Frontal cortex (tissue), 3 donors: ENCODE measurements at regions not wholly inside any gene's neighbourhood (a gene's known extent, or its start where the extent isn't known, plus 50 kb on each side); places are given as distances from the start of the nearest gene placed in this dataset.

Experiments used
- DNase-seq, 2 donors: peaks; one replicate each; pipeline ENCODE4 v3.0.0; 2012; ENCODE audit warnings: low spot score in 2 of 2
- FAIRE-seq: peaks from 2 replicates; lab custom pipeline; 2012; peaks lifted over from hg19 to GRCh38; lab: Jason Lieb, UNC
- donor health status: control.
- donor health status: control.
- donor health status: control.

DNA sequence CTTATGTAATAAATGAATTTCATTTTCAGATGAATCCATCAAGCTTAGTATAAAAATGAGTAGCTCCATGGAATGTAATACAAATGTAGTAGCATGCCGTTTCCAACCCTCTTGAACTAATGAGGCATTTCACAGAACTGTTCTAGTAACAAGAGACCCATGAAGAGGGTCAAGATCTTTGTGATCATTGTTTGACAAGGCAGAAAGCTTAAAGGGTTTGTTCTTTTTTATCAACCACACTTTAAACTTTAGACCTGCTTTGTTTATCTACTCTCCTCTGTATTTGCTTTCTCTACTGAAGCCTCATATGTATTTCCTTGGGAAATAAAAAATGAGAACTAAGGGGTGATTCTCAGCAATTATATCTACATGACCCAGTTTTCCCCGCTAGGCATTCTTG lies 513.9 kb downstream of the ARAP2 start:
- FAIRE-seq: no peak
- DNase-seq: no peak

DNA sequence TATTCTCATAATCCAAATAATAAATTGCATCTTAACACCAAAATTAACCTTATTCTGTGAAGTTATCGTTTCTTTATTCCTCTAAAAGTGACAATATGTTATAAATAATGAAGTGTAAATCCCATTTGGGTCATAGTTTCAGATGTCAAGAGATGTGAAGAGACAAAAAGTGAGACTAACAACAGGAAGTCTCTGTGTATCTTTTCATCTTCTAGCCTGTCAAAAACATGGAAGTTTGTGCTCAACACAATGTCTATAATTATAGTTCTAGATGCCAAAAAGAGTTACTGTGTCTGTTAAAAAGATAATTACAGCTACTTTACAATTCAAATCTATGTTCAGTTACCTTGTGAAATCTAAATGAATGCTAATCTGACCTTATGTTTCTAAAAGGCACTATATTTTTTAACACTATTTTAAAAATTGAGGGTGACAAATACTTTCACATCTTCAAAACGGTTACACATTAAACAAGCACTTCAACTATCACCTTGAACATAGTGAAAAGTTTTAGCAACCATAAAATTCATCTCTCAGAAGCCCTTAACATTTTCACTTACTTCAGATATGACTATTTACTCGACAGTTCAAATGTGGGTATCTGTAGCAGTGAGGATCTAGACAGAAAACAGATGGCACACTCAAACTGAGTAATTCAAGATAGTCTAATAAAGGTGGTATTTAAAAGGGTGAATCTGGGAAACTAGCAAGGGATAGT lies 509.8 kb downstream of the ARAP2 start:
- no peak for FAIRE-seq
- DNase-seq: no peak

DNA sequence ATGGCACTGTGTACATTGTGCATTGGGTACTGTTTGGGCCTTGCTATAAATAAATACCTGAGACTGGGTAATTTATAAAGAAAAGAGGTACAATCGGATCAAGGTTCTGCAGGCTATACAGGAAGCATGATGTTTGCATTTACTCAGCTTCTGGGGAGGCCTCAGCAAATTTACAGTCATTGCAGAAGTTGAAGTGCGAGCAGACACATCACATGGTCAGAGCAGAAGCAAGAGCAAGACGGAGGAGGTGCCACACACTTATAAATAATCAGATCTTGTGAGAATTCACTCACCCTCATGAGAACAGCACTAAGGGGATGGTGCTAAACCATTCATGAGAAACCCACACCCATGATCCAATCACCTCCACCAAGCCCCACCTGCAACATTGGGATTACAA lies 505.0 kb downstream of the ARAP2 start:
- no peak for DNase-seq
- FAIRE-seq: no peak

DNA sequence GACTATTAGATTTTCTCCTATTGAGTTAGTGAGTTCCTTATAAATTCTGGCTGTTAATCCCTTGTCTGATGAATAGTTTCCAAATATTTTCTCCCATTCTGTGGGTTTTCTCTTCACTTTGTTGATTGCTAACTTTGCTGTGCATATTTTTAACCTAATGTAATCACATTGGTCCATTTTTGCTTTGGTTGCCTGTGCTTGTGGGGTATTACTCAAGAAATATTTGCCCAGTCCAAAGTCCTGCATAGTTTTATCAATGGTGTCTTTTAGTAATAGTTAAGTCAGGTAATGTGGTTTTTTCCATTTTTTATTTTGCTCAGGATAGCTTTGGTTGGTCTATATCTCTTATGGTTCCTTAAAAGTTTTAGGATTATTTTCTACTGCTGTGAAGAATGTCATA lies 490.3 kb downstream of the ARAP2 start:
- FAIRE-seq (no peak), DNase-seq (no peak)

DNA sequence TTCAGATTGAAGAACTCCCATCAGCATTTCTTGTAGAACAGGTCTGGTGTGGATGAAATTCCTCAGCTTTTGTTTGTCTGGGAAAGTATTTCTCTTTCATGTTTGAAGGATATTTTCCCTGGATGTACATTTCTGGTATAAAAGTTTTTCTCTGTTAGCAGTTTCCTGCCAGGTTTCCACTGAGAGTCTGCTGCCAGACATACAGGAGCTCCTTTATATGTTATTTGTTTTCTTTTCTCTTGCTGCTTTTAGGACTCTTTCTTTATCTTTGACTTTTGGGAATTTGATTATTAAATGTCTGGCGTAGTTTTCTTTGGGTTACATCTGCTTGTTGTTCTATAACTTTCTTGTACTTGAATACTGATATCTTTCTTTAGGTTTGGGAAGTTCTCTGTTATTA lies 486.5 kb downstream of the ARAP2 start:
- DNase-seq (no peak), FAIRE-seq (no peak)

DNA sequence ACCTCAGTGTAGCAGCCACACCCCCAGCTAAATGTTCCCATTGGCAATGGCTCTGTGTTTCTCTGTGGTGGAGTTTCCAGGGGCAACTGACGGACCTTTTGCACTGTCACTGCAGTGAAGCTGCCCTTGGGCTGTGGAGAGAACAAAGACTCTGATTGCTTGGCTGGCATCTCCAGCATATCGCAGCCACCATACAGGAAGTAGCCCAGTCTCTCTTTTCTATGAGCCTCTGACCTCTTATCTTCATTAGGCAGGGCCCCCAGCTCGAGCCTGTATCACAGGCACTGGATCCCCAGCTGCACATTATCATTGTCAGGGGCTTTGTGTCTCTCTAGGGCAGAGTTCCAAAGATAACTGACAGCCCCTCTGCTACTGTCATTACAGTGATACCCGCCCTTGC lies 483.5 kb downstream of the ARAP2 start:
- DNase-seq (no peak), FAIRE-seq (no peak)

DNA sequence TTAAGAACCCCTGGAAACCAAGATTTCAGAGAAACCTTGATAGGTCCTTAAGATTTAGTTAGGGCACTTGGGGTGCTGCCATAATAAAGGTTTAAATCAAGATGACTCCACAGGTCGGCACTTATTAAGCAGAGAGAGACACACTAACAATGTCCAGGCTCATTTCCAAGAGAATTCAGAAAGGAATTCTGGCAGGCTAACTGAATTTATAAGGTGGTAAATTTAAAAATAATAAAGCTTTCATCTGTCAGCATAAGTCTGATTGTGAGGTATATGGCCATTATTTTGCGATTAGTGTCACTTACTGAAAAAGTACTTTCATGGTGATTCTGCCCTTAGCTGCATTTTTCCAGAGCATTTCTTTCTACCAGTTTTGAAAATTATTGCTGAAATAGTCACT lies 472.7 kb downstream of the ARAP2 start:
- DNase-seq (no peak), FAIRE-seq (no peak)

DNA sequence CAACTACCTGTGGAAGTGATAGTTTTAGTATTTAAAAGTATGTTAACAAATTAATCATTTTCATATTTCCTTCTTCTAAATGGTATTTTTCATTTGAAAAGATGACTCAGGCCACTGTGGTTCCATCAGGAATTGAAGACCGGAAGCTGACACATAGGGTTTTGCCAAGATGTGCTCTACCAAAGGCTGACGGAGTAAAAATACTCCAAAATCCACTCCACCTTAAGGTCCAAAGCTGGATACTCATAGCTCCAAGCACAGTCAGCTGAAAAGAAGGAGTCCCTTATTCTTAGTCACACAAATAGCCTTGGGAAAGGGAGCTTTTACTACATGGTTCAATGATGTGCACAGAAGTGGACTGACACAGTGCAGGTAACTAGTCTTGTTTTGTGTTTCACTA lies 472.0 kb downstream of the ARAP2 start:
- no peak for DNase-seq
- FAIRE-seq: no peak

DNA sequence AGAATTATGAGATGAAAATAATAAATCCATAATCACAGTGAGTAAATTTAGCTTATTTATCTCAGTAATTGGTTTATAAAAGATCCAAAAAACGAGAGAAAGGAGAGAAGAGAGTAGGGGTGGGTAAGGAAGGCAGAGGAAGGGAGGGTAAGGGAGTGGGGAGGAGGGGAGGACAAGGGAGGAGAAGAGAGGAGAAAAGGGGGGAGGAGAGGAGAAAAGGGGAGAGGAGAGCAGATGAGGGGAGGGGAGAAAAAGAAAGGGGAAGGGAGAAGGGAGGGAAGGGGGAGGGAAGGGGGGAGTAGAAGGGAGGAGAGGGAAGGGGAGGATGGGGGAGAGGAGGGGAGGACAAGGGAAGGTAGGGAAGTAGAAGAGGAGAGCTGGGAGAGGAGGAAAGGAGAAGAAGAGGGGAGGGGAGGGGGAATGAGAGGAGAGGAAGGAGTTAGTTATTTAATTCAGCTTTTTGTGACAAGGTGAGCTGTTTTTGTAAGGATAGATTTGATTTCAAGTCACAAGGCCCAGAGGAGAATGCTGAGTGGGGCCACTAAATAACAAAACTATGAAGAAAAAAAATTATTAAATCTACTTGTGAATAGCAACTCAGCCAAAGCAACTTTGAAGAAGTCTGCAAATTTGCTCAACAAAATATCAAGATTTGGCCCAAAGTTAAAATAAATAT lies 454.3 kb downstream of the ARAP2 start:
- DNase-seq (no peak), FAIRE-seq (no peak)

DNA sequence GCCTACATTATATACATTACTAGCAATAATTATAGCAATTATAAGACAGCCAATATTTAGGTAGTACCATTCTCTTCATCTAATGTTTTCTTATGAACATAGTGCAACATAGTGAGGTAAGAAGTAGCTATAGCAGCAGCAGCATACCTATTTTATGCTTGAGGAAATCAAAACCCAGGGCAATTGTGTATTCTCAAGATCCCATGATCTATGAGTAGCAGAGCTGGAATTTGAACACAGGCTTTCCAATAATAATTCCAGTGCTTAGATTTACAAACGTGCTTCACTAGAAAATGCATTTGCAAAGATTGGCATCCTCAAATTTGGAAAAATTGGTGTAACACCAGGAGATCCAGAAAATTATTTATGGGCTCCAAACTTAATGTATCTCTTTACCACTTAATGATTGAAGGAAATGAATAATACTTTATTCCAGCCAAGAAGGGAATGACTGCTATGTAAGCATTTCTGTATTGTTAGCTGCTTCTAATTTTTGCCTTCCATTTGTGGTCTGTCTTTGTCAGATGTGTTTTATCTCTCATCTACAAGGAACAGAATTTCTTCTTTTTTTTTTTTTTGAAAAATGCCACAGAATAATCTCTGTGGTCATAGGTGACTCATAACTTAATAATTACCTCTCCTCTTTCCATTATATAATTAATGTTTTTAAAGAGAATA lies 451.1 kb downstream of the ARAP2 start:
- DNase-seq (no peak), FAIRE-seq (no peak)

DNA sequence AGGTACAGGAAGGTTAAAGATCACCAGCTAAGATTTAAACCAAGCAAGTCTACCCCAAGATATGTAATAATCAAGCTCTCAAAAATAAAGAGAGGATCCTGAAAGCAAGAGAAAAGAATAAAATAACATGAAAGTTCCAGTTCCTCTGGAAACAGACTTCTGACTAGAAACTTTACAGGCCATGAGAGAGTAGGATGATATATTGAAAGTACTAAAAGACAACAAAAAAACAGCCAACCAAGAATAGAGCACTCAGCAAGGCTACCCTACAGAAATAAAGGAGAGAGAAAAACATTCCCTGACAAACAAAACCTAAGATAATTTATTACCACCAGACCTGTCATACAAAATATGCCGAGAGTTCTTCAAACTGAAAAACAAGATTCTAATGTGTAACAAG lies 450.5 kb downstream of the ARAP2 start:
- no peak for FAIRE-seq
- no peak for DNase-seq

DNA sequence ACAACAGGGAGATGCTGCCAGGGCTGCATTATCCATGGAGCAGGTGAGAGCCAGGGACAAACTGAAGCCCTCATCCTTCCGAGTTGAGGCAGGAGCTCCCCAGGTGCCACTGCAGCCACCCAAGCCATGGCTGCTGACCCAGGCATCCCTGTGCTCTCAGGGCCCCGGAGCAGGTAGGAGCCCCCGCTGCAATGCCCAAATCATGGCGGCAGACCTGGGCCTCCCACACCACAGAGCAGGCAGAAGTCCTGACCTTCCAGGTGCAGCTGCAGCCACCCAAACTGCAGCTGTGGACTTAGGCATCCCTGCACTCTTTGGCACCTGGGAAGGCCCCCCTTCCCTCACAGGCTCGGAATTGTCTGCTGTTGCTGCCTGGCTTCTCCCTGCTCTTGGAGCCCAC lies 443.6 kb downstream of the ARAP2 start:
- no peak for DNase-seq
- no peak for FAIRE-seq

DNA sequence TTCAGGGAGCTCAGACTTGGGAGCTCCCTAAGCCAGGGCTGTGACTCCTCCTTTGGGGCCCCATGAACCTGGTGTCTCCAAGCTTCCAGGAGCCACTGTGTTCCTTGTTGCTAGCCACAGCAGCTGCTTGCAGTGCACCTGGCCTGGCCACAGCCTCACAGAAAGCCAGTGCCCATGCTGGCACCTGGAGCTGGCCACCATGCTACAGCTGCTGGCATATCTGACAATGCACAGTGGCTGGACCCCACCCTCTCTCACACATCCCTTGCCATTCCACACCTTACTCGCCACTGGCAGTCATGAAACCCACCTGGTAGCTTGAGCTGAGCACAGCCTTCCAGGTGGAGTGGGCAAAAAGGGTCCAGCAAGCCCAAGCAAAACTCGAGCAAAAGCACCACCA lies 441.7 kb downstream of the ARAP2 start:
- no peak for FAIRE-seq
- DNase-seq: no peak

DNA sequence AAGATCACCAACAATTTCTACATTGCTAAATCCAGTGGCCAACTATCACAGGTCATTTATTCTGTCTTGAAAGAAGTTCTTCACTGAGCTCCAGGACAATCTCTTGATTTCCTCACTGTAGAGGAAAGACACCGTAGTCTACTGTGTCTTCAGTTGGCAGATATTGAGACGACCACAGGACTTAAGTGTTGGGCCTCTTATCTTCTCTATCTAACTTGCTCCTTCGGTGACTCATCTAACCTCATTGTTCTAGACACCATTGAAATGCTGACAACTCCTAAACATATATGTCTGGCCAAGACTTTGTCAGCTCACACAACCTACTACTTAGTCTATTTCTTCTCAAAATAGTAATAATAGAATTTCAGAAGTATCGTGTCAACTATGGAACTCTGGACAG lies 425.8 kb downstream of the ARAP2 start:
- FAIRE-seq (no peak), DNase-seq (no peak)

DNA sequence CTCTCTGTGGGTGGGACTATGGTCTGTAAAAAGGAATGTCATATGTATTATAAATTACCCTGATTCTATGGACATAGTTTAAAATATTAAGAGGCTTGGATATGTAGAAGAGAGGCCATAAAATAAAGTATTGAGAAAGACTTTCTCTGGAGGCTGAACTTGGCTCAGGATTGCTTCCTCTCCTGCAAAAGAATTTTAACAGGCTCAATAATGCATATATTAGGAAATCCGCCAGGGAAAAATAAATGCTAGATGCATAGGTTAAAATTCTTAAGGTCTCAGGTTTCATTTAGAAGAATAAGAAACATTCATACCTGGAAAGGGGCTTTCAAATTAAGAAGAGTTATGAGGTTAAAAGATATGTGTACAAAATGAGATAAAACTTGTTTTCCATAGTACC lies 424.3 kb downstream of the ARAP2 start:
- DNase-seq (no peak), FAIRE-seq (no peak)

DNA sequence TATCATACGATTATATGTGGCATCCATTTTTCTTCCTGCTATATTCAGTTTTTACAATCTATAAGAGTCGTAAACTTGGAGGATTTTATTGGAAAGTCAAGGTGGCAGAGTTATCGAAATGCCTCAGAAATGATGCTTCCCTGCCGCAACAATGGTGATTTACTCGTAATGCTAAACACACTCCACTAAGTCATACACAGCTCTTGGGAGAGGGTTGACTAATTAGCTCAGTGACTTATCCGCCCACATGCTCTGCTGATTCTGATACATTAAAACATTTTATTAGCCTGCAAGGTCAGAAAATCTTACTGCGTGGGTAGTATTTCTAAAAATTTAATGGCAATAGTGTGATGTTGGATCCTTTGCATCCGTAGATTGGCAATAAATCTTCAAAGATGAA lies 420.1 kb downstream of the ARAP2 start:
- no peak for FAIRE-seq

DNA sequence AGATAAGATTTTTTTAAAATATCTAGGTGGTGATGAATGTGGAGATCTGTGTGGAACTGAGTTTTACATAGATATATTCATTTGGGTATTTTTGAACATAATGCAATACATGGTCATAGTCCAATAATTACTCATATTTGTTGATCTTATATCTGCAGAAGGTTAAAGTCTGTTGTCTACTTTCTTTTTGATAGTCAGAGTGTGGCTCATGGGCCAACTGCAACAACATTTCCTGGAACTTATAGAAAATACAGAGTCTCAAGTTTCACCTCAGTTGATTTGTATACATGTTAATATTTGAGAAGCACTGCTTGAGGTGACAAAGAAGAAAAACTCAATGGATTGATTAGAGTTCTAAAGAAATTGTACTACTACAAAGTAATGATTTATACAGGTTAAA lies 408.4 kb downstream of the ARAP2 start:
- FAIRE-seq (no peak), DNase-seq (no peak)

More for the DNA sequence above, 420.1 kb downstream of the ARAP2 start:
- no peak for DNase-seq

DNA sequence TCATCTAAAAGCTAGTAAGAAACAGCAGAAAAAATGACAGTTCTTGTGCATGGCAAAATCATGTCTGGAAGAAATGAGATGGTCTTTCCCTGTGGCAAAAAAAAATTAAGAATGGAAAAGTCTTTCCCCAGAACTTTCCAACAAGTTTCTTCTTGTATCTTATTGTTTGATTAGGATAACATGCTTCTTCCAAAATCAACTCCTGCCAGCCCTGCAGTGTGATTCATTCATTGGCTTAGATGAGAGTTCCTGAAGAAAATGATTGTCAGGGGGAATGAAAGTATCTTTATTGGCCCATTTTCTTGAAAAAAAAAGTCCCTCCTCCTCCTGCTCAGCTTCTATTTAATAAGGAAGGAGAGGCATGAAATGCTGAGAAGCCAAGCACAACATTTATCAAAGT lies 407.7 kb downstream of the ARAP2 start:
- FAIRE-seq: no peak
- no peak for DNase-seq

DNA sequence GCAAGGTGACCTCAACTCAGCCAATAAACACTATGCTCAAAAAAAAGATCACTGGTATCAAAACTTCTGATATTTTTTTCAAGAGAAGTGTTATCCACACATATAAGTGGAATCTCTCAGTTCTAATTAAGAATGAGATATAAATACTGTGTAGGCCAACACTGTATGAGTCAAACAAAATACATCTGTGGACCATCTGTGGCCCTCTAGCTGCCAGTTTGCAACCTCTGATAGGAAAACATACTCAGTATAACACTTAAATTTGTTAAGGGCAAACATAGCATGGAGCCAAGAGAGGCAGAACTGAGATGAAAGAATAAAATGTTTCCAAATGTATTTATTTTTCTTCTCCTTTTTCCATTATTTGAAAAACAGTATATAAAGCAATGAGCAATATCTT lies 377.3 kb downstream of the ARAP2 start:
- no peak for FAIRE-seq
- DNase-seq: no peak

DNA sequence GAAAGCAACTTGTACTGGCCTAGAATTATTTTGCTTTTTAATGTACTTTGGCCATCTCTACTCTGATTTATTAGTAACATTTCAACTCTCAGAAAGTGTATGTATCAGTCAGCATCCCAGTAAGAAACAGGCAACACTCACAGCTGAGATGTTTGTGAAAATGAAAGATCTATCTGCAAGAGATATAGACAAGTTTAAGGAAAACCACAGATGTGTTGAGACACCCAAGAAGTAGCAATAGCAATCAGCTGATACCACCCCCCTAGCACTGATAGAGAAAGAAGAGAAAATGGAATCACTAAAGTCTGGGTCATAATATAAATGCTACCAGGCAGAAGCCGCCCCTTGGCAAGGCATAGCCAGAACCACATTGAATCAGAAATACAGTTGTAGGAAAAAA lies 372.0 kb downstream of the ARAP2 start:
- FAIRE-seq: no peak

DNA sequence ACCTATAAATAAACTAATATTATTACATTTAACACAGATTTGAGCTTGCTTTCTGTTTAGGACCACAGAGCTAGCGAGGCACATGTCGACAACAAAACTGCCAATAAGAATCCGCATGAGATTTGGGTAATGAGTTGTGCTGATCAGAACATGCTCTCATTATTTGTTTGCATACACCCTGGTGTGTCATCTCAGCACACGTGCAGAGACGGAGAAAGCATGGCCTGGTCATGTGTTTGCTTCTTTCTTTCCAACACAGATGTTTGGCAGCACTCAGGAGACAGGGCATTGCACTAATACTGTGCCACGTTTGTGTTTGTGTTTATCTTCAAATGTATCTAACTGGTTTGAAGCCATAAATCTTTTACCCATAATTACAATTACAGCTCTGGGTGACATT lies 364.8 kb downstream of the ARAP2 start:
- DNase-seq (no peak), FAIRE-seq (no peak)

More for the DNA sequence above, 372.0 kb downstream of the ARAP2 start:
- DNase-seq: no peak
